Stimulated activated naive CD4-positive, alpha-beta T cell treated with Interleukin-2 at 50 U/mL for 16 hours (primary cell): ENCODE measurements at regions not wholly inside any gene's neighbourhood (a gene's known extent, or its start where the extent isn't known, plus 50 kb on each side); places are given as distances from the start of the nearest gene placed in this dataset.
"Not testable (repeated sequence)": the region's sequence is repeated elsewhere in the genome, so short reads cannot be mapped to it uniquely, and the experiment has no call there.

Source experiments
- DNase-seq: peaks from one replicate; lab custom pipeline; 2025; lab: John Stamatoyannopoulos, UW

DNA sequence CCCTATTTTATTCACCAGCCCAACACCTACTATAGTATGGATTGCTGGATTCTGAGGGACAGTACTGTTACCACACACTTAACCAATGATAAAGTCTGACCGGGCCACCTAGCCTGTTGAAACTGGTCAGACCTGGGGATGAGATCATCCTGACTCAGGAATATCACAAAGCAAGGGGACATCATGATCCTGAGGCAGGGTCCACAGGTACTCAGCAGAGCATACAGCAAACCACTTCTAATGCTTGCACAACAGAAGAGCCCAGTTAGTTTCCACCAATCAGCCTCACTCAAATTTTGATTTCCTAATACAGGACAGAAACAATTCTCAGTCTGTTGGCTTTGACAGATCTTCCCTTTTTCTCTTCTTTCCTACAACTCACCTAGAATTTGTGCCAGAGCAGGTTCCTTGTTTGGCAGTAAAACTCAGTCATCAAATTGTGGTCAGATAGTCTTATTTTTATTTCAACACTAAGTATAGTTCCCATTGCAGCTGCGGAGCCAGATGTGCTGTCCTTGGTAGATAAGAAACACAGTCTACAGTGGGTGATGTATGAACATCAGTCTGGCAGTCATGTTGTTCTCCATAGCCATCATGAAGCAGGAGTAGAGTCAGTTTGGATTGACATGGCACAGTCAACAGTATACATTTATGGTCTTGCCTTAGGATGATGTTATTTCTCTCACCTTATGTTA is 90.1 kb upstream of the PRR23C start:
- DNase-seq, result no peak

DNA sequence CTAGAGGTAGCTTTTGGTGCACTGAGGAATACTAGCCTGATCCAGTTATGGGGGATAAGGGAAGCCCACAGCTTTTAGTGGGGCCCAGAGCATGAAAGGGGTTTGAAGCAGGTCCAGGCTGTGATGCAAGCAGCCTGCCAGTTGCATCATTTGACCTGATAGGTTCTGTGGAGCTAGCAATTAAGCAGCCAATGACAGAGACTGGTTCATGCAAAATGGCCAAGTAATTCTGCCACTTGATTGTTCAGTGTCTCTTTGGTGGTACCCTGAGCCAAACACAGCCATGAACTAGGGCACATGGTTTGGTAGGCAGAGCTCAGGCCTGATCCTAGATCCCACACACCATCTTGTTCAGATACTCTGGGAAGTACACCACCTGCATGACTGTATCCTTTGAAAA is 91.0 kb upstream of the PRR23C start:
- no peak for DNase-seq

DNA sequence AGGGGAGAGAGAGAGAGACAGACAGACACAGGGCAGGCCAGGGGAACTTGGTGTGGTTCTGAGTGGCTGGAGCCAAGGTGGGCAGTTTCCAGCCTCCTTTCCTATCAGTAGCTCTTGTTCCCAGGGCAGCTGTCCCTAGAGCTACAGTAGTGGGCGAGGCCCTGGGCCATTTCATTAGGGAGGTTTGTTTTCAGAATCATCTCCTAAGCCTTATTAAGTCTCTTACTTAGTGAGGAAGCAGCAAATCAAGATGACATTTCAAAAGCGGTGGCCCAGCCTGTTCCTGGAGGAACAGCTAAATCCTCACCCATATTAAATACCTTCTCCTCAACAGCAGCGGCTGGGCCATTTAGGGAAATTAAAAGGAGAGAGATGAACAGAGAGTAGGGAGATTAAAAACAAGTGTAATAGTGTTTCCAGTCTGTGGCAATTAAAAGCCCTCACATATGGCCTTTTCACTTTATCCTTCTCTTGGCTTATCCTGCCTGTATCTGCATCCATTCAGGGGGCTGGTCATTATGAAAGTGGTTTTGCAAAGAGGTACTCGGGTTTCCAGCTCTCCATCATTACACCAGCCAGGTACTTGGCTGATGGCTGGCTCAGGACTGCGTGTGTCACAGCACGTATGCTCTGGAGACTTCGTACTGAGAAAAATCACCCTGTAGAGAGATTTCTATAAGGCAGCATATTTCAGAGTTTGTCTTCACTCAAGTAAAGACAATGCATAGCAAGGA is 91.9 kb upstream of the PRR23C start:
- DNase-seq, result no peak

DNA sequence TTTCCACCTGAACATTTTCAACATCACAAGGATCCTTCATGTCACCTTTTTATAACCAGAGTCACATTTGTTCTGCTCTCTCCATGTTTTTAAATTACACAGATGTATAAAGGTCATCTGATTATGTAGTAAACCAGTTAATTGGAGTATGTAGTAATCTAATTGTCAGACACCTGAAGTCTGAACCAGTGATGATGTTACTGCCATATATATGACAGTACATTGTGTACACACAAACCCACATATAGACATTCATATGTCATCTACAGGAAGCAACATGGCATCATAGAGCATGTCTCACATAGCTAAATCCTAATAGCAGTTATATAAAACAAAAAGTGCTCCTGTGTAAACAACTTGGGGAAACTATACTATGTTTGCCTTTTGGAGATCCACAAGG is 95.9 kb upstream of the PRR23C start:
- no peak for DNase-seq

DNA sequence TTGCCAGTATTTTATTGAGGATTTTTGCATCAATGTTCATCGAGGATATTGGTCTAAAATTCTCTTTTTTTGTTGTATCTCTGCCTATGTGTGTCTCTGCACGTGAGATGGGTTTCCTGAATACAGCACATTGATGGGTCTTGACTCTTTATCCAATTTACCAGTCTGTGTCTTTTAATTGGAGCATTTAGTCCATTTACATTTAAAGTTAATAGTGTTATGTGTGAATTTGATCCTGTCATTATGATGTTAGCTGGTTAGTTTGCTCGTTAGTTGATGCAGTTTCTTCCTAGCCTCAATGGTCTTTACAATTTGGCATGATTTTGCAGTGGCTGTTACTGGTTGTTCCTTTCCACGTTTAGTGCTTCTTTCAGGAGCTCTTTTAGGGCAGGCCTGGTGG is 101.3 kb upstream of the PRR23C start:
- DNase-seq, result not testable (repeated sequence)

DNA sequence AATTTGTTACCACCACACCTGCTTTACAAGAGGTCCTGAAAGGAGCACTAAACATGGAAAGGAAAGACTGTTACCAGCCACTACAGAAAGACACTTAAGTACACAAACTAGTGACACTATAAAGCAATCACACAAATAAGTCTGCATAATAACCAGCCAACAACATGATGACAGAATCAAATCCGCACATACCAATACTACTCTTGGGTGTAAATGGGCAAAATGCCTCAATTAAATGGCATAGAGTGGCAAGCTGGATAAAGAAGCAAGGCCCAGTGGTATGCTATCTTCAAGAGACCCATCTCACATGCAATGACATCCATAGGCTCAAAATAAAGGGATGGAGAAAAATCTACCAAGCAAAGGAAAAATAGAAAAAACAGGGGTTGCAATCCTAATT is 106.8 kb upstream of the PRR23C start:
- DNase-seq, result no peak

DNA sequence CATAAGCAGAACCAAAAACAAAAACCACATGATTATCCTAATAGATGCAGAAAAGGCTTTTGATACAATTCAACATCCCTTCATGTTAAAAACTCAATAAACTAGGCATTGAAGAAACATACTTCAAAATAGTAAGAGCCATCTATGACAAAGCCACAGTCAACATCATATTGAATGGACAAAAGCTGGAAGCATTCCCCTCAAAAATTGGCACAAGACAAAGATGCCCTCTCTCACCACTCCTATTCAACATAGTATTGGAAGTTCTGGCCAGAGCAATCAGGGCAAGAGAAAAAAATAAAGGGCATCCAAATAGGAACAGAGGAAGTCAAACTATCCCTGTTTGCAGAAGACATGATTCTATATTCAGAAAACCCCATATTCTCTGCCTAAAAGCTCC is 108.7 kb upstream of the PRR23C start:
- not testable (repeated sequence) for DNase-seq

DNA sequence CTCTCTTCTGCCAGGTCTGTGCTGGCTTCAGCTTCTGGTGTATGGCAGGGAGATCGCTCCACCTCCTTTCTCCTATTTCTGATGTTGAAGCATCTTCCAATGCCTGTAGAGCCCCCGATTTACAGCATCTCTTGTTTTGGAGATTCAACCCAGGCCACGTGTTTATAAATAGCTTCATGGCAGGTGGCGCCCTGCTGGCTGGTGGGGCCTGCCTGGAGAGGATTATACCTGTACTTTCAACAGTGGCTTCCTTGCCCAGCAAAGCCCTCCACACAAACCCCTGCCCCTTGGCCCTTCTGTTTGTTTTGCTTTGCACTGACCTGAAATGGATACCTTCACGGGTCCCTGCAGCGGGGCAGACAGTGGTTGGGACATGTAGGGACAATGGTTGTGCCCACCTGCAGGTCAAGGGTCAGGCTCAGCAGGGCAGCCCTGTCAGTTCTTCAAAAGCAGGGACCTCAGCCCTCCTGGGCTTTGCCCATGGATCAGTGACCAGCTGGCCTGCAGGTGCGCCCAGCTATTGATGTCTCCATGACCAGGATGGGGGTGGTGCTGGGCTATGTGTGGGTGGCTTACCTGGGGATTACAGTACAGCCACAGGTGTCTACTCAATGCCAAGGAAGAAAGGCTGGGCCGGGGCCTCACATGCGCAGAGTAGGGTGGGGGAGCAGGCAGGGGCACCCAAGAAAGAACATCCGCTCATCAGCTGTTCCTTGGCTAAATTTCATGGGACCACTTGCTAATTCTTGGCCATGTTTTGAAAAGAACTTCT is 112.7 kb upstream of the PRR23C start:
- no peak for DNase-seq

DNA sequence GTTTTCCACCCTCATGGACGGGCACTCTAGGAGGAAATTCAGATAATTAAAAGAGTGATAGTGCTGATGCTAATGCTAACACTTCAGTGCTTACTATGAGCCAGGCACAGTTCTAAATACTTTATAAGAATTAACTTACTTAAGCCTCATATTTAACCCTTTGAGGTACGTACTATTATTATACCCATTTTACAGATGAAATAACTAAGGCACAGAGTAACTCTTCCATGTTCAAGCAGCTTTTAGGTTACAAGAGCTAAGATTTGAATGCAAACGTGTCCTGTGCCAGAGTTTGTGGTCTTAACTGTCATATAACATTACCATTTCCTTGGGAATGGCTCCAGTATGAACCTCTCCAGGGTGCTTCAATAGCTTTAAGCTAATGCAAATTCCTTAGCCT is 114.7 kb upstream of the PRR23C start:
- no peak for DNase-seq

DNA sequence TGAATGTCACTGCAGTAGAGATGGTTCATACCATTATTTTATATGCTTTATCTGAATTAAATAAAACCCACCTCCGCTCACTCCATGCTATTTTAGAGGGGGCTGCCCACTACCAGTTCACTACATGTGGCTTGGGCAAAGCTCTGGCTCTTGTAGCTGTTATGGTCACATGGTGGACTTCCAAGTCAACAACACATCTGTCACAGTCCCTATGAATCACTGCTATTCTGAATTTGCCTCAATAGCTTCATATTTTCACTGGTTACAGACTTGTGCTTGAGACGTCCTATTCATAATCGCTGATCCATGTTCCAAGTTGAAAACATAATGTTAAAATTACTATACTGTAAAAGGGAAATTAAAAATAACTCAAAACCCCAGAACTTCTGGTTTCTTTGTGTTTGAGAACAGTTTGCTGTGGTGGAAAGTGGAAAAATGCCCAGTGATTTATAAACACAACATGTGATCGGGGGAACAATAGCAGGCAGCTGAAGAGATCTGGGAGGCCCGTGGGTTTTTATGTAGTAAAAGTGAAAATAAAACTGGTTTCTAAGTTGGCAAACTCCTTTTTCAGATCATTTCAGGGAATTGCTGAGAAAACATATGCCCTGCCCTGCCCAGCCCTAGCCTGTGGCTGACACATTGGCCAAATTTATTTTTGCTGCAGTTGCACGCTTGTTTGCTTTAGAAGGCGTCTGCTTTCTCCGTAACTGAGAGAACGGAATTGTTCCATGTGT is 128.8 kb upstream of the PRR23C start:
- no peak for DNase-seq

DNA sequence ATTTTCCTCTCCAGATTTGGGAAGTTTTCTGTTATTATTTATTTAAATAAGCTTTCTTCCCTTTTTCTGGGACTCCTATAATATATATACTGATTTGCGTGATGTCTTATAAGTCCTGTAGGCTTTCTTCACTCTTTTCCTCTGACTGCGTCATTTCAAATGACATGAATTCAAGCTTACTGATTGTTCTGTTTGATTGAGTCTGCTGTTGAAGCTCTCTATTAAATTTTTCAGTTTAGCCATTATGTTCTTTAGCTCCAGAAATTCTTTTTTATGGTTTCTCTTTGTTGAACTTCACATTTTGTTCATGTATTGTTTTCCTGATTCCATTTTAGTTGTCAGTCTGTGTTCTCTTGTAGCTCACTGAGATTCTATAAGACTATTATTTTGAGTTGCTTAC is 135.8 kb upstream of the PRR23C start:
- DNase-seq, result no peak

DNA sequence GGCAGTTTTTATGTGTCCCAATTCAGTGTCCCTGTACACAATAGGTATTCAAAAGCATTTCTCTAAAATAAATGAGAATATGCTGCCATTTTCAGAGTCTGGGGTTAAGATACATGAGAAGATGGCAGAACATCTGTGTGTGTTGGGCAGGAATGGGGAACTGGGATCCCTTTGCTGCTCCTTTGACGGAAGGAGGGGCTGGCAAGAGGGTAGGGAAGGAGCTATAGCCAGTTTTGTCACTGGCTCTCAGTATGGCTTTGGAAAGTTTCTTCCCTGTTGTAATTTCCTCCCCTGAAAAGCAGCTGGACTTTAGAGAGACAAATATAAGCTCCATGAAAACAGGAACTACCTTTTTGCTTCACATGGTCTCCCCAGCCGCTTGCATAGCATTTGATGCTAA is 137.5 kb upstream of the PRR23C start:
- DNase-seq, result no peak

DNA sequence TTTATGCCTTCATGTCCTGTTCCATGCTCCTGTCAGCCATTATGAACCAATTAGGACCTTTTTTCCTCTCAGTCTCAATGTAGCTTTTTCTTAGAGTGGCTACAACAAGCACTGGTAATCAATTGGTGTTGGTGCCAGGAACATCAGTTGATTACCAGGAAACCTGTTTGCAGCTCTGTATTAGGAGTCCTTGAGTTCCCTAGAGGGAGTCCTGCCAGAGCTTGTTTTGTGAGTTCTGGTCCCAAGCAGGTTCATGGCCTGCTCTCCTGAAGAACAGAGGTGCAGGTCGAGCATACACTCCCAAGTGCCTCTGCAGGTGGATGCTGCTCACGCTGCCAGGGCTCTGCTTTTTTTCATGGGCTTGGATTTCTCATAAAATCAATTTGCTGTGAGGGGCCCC is 137.9 kb upstream of the PRR23C start:
- DNase-seq, result no peak

DNA sequence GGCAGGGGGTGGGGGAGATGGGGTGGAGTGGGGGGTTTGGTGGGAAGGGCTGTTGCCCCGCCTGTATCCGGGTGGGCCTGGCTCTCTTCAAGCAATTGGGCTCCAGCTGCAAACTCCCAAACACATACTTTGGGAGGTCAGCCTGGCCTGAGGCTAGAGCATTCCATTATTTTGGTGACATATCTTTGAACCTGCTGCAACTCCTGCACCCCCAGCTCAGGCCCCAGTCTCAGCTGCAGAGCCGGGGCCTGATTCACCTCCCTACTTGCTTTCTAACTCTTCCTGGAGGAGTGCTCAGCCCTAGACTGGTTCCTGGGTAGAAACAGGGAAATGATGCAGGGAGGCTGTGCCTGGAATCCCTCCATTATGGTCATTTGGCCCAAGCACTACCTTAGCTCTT is 140.8 kb upstream of the PRR23C start:
- DNase-seq, result no peak

DNA sequence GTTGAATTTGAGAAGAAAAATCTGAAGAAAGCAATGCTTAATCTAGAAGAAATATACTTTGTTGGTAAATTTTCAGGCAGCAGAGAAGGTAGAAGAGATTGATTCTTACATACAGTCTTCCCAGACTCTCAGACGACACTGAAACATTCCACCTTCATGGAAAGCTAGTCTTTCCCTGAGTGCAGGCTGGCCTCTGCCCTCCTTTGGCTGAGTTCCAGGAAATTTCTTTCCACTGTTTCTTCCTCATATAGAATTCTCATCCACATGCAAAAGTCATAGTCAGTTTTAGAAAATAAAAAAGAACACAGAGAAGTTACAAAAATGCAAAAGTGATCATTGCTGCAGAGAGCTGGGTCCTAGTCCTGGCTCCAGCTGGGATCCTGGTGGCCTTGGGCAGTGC is 142.5 kb upstream of the PRR23C start:
- no peak for DNase-seq

DNA sequence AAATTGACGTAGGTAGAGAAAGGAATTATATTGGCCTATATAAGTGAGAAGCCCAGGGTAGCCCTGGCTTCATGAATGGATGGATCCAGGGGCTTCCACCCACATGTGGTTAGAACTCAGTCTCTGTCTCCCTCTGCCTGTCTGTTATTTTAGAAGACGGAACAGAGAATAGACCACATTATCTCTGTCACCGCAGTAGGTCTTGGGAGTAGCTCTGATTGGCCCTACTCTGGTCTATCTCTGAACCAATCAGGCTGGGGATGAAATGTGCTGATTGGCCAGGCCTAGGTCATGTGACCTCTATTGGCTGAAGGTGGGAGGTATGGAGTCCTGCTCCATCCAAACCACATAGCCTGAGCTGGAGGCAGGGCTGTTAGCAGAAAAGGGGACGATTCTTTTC is 143.0 kb upstream of the PRR23C start:
- DNase-seq, result no peak

DNA sequence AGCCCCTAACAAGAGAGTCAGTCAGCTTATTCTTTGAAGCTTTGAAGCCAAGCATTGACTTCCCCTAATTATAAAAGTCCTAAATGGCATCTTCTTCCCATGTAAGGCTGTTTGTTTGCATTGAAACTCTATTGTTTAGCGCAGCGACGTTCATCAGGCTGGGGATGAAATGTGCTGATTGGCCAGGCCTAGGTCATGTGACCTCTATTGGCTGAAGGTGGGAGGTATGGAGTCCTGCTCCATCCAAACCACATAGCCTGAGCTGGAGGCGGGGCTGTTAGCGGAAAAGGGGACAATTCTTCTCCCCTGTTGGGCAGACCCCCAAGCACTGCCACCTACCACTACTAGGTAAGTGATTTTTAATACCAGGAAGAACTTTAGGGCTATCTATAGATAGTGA is 145.3 kb upstream of the PRR23C start:
- no peak for DNase-seq

DNA sequence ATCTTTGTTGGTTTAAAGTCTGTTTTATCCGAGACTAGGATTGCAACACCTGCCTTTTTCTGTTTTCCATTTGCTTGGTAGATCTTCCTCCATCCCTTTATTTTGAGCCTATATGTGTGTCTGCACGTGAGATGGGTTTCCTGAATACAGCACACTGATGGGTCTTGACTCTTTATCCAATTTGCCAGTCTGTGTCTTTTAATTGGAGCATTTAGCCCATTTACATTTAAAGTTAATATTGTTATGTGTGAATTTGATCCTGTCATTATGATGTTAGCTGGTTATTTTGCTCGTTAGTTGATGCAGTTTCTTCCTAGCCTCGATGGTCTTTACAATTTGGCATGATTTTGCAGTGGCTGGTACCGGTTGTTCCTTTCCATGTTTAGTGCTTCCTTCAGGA is 149.4 kb upstream of the MRPS22 start:
- DNase-seq, result not testable (repeated sequence)

DNA sequence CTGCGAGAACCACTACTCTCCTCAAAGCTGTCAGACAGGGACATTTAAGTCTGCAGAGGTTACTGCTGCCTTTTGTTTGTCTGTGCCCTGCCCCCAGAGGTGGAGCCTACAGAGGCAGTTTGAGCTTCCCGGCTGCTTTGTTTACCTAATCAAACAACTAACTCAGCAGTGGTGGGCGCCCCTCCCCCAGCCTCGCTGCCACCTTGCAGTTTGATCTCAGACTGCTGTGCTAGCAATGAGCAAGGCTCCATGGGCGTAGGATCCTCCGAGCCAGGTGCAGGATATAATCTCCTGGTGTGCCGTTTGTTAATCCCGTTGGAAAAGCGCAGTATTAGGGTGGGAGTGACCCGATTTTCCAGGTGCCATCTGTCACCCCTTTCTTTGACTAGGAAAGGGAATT is 147.7 kb upstream of the MRPS22 start:
- DNase-seq, result not testable (repeated sequence)

DNA sequence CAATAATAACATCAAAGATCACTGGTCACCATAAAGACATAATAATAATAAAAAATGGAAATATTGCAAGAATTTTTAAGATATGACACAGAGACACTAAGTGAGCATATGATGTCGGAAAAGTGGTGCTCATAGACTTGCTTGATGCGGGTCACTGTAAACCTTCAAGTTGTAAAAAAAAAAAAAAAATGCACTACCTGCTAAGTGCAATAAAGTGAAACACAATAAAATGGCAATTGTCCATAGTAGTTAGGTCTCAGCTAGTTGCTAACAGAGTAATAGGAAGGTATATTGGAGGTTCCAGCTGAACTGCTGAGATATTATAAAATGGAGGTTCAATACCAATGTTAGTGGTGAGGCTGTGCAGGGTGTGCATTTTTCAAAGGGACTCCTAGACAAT is 146.6 kb upstream of the MRPS22 start:
- DNase-seq, result no peak

DNA sequence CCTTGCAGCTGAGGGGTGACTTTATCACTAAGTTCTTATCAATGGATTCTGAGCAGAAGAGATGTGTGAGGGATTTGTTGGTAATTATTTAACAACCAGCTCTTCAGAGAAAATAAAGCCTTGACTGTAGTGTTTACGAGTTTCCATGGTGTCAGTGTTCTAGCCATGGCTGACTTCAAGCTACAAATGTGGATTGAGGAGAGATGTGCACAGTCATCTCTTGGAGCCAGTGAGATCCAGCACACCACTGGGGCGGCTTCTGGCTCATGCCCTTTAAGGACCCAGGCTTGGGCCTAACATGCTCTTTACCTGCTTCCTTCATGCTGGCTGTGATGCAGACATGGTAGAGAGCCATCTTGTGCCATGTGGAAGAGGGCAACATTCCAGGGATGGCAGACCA is 145.6 kb upstream of the MRPS22 start:
- no peak for DNase-seq

DNA sequence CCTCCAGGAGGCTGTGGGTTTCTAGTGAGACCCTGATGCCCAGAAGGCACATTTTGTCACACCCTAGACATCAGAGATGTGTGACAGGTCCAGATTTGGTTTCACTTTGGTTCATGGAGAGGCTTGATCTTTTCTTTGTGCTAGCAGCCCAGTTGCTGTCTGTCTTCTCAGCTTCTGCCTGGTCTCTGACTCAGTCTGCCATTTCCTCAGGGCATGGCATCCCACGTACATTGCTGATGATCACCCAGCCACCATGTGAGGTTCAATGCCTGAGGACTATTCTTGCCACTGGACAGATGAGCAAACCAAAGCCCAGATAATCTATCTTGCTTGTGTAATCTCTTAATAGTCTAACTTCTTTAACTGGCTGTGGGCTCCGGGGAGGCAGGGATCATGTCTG is 144.9 kb upstream of the MRPS22 start:
- no peak for DNase-seq
